ENCODE measurements at regions not wholly inside any gene's neighbourhood (a gene's known extent, or its start where the extent isn't known, plus 50 kb on each side); places are given as distances from the start of the nearest gene placed in this dataset.

DNA sequence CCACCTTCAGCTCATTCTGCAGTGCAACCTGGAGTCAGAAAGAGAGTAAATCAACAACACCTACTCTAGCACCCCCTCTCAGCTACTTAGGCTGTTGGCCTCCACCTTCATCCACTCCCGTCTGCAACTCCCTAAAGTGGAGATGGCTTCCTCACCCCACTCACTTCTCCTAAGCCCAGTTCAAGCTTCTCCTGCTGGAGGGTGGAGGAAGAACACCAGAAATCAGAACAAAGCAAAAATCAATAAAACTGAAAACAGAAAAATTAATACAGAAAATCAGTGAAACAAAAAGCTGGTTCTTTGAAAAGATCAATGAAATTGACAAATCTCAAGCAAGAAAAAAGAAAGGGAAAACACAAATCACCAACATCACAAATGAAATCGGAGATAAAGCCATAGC lies 191.7 kb downstream of the ANAPC1 start (continued):
- TF ChIP-seq CHD7 (IDR thresholded peaks at IDR 0.05; ENCODE audit: insufficient replicate concordance, low read length), result no peak
- no peak for TF ChIP-seq MAFK (IDR thresholded peaks at IDR 0.05; ENCODE audit: low read depth, low read length)
- TF ChIP-seq E2F6 (IDR thresholded peaks at IDR 0.05), result no peak
- TF ChIP-seq CHD2 (IDR thresholded peaks at IDR 0.05; ENCODE audit: low read length), result no peak
- no peak for TF ChIP-seq EZH2 (IDR thresholded peaks at IDR 0.05; ENCODE audit: low read depth, low read length, severe bottlenecking)
- no peak for TF ChIP-seq TAF1 (IDR thresholded peaks at IDR 0.05; ENCODE audit: low read depth, low read length)
- TF ChIP-seq SP1 (IDR thresholded peaks at IDR 0.05; ENCODE audit: low read depth, low read length), result no peak
- TF ChIP-seq ASH2L (IDR thresholded peaks at IDR 0.05; ENCODE audit: low read length), result no peak
- TF ChIP-seq EGR1 (IDR thresholded peaks at IDR 0.05; ENCODE audit: borderline replicate concordance, low read depth, low read length), result no peak
- no peak for TF ChIP-seq SP4 (IDR thresholded peaks at IDR 0.05; ENCODE audit: low read length)

Data from H1 (cell line).